ENCODE measurements at regions not wholly inside any gene's neighbourhood (a gene's known extent, or its start where the extent isn't known, plus 50 kb on each side); places are given as distances from the start of the nearest gene placed in this dataset.

- TF ChIP-seq POLR2AphosphoS5 (IDR thresholded peaks at IDR 0.05) (no peak), POLR2A (IDR thresholded peaks at IDR 0.05) (no peak)
- TF ChIP-seq, protein P1, sequence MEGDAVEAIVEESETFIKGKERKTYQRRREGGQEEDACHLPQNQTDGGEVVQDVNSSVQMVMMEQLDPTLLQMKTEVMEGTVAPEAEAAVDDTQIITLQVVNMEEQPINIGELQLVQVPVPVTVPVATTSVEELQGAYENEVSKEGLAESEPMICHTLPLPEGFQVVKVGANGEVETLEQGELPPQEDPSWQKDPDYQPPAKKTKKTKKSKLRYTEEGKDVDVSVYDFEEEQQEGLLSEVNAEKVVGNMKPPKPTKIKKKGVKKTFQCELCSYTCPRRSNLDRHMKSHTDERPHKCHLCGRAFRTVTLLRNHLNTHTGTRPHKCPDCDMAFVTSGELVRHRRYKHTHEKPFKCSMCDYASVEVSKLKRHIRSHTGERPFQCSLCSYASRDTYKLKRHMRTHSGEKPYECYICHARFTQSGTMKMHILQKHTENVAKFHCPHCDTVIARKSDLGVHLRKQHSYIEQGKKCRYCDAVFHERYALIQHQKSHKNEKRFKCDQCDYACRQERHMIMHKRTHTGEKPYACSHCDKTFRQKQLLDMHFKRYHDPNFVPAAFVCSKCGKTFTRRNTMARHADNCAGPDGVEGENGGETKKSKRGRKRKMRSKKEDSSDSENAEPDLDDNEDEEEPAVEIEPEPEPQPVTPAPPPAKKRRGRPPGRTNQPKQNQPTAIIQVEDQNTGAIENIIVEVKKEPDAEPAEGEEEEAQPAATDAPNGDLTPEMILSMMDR (IDR thresholded peaks at IDR 0.05): no peak
These were observed 534.3 kb downstream of the PLPP3 start for GRCh38 chr1:56045062-56045461.

All from suprapubic skin (tissue), 4 donors.